Breast epithelium (tissue), 3 donors: ENCODE measurements at regions not wholly inside any gene's neighbourhood (a gene's known extent, or its start where the extent isn't known, plus 50 kb on each side); places are given as distances from the start of the nearest gene placed in this dataset.

ENCODE experiments used
- POLR2A ChIP-seq: fragments of 450-650 bp; IDR thresholded peaks from one replicate; pipeline ENCODE4 v1.6.1; 2016; ENCODE audit warnings: antibody characterized with exemption, mild to moderate bottlenecking, moderate library complexity
- TF ChIP-seq, protein P1 (sequence below), 3 donors: fragments of 450-650 bp; IDR thresholded peaks; one replicate each; pipeline ENCODE4 v1.5.1; 2016 to 2017; ENCODE audit warnings: antibody characterized with exemption in 3 of 3, mild to moderate bottlenecking in 3 of 3, moderate library complexity in 3 of 3

DNA sequence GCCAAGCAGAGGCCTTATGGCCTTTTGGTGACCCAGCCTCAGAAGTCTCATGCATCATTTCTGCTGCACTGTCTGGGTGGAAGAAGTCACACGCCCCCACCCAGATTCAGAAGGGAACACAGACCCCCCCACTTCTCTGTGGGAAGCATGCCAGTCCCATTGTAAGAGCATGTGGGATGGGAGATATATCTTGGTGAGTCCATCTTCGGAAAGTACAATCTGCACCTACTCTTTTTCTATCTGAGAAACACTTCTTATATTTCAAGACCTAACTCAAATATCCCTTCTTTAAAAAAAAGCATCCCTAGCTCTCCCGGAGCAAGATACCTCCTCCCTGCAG lies 159.6 kb upstream of the FGGY start:
- no peak for TF ChIP-seq POLR2A
- TF ChIP-seq, protein P1, sequence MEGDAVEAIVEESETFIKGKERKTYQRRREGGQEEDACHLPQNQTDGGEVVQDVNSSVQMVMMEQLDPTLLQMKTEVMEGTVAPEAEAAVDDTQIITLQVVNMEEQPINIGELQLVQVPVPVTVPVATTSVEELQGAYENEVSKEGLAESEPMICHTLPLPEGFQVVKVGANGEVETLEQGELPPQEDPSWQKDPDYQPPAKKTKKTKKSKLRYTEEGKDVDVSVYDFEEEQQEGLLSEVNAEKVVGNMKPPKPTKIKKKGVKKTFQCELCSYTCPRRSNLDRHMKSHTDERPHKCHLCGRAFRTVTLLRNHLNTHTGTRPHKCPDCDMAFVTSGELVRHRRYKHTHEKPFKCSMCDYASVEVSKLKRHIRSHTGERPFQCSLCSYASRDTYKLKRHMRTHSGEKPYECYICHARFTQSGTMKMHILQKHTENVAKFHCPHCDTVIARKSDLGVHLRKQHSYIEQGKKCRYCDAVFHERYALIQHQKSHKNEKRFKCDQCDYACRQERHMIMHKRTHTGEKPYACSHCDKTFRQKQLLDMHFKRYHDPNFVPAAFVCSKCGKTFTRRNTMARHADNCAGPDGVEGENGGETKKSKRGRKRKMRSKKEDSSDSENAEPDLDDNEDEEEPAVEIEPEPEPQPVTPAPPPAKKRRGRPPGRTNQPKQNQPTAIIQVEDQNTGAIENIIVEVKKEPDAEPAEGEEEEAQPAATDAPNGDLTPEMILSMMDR (IDR thresholded peaks at IDR 0.05) = no peak
